GM21786 (cell line): ENCODE measurements at regions not wholly inside any gene's neighbourhood (a gene's known extent, or its start where the extent isn't known, plus 50 kb on each side); places are given as distances from the start of the nearest gene placed in this dataset.
"Not testable (repeated sequence)": the region's sequence is repeated elsewhere in the genome, so short reads cannot be mapped to it uniquely, and the experiment has no call there.

Source experiments
- ATAC-seq: cut with Tn5 transposase; IDR thresholded peaks from one replicate; pipeline ENCODE4 v1.9.1; 2021; ENCODE audit not compliant: unreplicated experiment

DNA sequence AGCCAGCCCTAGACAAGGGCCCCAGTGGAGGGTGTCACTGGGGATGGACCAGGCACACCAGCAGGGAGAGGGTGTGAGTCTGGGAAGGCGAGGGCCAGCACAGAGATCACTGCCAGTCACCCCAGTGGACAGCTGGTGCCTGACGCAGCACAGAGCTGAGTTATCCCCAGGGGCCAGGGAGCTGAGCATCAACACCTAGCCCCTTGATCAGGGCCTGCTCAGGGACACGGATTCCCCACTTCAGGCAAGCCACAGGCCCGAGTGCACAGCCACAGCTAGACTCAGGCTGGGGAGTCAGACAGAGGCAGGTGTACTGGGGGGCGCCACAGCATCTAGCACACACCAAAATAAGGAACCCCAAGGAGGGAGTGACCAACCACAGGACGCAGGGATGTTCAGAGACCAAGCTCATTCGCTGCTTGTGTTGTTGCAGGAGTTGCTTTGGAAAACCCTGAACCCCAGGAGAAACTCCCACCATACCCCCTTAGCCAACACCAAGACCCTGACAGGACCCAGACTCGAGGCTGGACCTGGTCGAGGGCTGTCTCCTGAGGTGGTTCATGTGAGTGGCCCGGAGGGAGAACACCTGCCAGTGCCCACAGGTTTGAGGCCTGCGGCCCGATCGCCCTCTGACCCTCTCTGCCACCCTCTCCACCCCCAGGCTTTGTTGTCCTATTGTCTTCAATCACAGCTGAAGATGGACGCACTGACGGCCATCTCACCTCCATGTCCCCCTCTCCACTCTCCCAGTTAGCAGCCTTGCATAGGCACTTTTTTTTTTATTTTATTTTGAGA lies 146.8 kb downstream of the TPRA1 start:
- no peak for ATAC-seq

DNA sequence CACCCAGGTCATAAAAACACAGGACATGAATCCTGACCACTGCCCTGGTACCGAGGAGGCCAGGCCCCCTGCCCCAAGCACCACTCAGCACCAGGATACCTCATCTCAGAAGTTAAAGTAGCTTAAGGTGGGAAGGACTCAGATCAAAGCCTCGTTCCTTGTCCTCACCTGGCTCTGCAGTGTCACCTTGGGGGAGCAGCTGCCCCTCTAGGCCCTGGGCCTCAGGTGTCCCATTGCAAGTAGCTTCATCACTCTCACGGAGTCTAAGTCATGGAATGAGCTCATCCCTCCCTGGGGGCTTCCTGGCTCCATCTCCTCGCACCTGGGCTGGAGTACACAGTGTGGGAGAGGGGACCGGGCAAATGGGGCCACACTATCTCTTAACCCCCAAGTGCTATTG lies 148.0 kb downstream of the TPRA1 start:
- no peak for ATAC-seq

DNA sequence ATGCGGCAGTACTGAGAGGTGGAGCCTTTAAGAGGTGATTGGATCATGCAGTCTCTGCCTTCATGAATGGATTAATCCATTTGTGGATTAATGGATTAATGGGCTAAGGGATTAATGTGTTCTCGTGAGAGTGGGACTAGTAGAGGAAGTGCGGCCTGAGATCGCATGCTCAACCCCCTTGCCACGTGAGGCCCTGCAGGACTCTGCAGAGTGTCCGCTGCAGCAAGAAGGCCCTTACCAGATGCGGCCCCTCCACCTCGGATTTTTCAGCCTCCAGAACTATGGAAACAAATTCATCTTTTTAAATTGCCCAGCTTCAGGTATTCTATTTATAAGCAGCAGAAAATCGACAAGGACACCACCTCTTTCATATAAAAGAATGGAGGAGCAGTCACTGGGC lies 148.8 kb downstream of the TPRA1 start:
- no peak for ATAC-seq

- ATAC-seq: no peak
These were observed 150.1 kb downstream of the TPRA1 start for GRCh38 chr3:127440384-127440783.

- ATAC-seq: no peak
These were observed 150.9 kb downstream of the TPRA1 start for GRCh38 chr3:127439621-127440020.

- no peak for ATAC-seq
These were observed 151.1 kb upstream of the PRR20G start for GRCh38 chr3:127438951-127439350.

DNA sequence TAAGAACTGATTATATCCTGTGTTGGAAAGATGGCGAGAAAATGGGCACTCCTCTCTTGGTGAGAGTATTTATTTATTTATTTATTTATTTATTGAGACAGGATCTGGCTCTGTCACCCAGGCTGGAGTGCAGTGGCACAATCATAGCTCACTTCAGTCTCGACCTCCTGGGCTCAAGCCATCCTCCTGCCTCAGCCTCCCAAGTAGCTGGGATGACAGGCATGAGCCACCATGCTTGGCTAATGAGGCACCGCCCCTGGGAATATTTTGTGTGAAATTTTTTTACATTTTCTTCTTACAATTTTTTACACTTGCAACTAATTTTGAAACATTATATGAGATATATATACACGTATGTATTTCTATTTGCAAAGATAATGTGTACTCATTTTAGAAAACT lies 150.5 kb upstream of the PRR20G start:
- ATAC-seq: no peak

DNA sequence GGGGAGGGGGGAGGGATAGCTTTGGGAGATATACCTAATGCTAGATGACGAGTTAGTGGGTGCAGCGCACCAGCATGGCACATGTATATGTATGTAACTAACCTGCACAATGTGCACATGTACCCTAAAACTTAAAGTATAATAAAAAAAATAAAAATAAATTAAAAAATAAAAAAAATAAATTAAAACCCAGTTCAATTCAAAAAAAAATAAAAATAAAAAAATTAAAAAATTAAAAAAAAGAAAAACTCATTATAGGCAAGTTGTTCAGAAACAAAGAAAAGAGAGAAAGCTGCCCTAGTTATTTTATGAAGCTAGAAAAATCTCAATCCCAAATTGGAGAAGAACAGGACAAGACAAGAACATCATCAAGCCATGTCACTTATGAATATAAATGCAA lies 147.5 kb upstream of the PRR20G start:
- ATAC-seq: not testable (repeated sequence)

- ATAC-seq: no peak
These were observed 143.2 kb upstream of the PRR20G start for GRCh38 chr3:127431066-127431465.

- no peak for ATAC-seq
These were observed 140.6 kb upstream of the PRR20G start for GRCh38 chr3:127428344-127428997.

GRCh38 chr3:127427666-127428065 lies 139.8 kb upstream of the PRR20G start:
- ATAC-seq: no peak

GRCh38 chr3:127427156-127427555 lies 139.3 kb upstream of the PRR20G start:
- no peak for ATAC-seq

DNA sequence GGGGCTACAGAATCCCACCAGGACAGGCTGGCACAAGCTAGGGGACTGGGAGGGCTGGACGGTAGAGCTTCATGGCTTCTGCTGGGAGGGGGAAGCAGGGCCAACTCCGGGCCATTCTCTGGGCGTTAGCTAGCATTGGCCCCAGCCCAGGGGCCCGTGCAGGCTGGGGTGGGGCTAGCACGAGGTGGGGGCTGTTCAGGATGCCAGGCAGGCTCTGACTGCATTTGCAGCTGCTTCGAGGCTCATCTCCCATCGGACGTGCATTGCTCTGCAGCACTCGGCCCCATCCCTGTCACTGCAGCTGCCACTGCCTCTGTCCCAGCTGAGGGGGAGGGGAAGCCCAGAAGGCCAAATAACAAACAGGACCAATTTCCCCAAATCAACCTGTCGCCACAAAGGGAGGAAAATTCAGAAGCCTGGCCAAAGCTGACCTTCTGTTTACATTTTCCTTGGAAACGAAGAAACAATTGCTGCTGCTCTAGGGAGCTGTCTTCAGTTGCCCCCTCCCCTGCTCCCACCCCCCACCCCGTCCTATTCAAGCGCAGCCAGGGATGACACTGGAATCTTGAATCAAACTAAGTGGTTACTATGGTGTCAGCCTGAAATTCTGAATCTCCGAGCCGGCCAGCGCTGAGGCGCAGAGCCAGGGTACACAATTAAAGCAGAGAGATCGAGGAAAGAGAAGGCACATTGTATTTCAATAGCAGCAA lies 138.8 kb upstream of the PRR20G start:
- ATAC-seq: no peak

- ATAC-seq: no peak
These were observed 137.9 kb upstream of the PRR20G start for GRCh38 chr3:127425505-127426443.

DNA sequence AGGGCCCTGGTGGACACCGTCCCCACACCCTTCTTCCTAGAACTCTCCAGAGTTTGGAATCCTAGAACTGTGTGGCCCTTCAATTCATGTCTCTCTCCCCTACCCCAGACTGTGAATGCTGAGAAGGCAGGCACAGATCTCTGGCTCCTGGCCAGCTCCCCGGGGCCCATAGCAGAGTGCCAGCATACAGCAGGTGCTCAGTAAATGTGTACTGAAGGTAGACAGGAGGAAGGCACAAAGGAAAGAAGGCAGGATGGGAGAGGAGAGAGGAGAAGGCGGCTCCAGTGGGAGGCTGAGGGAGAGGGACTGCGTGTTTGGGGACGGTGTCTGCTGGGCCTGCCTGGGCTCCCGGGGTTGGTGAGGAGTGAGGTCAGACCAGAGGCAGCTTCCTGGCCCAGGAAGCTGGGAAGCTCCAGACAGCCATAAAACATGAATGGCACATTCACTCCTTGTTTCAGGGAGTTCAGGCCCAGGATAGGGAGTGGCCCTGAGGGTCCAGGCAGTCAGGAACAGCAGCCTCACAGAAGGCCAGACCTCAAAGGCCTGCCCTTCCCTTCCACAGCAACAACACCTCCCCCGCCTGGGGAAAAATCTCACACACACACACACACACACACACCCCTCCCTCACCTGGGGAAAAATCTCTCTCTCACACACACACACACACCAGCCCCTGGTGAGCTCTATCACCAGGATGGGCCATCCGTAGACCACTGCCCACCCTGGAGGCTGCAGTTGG lies 137.1 kb upstream of the PRR20G start:
- ATAC-seq: no peak

GRCh38 chr3:127423856-127424765 lies 136.3 kb upstream of the PRR20G start:
- ATAC-seq: no peak

DNA sequence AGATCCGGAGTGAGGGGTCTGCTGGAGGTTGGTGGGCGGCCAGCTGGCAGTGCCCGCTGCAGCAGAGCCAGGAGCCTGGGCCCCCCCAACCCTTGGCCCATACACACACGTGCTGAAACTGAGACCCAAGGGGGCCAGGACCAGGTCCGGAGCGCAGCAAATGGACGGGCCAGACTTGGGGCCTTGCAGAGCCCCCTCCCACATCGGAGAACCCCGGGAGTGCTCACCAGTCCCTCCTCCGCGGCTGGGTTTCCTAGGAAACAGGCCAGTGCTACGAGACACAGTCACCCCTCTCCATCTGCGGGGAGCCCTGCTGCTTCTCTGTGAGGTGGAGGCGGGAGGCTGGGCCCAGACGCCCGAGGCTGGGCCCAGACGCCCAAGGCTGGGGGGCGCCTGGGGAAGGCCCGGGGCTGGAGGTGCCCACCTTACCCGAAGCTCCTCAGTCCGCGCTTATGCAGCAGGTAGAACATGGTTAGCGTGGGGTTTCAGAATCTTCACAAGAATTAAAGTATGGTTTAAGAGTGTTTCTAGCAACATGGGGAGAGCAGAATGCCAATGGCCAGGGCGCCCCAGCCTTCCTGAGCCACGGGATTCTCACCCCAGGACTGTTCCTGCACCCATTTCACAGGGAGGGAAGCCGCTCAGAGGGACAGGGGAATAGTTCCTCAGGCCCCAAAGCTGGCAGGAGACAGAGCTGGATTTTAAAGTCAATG lies 135.0 kb upstream of the PRR20G start:
- no peak for ATAC-seq

- ATAC-seq: no peak
These were observed 134.3 kb upstream of the PRR20G start for GRCh38 chr3:127421943-127422662.
